ENCODE measurements at regions not wholly inside any gene's neighbourhood (a gene's known extent, or its start where the extent isn't known, plus 50 kb on each side); places are given as distances from the start of the nearest gene placed in this dataset.

GRCh38 chr1:184859381-184860105 is 104.9 kb upstream of the EDEM3 start:
- no peak for DNase-seq (ENCODE audit: low read depth)
- Histone ChIP-seq H3K27me3 (ENCODE audit: insufficient read depth, low read length) (no peaks in the 10 kb centered on the region), H3K9me3 (ENCODE audit: insufficient read depth, low read depth, low read length) (no peaks in the 10 kb centered on the region), H2AFZ (ENCODE audit: low read depth, low read length) (no peak overlapping the region), H3K27ac (ENCODE audit: low read depth, low read length) (no peak overlapping the region), H3K4me2 (ENCODE audit: low read length) (no peak overlapping the region), H3K79me2 (ENCODE audit: insufficient read depth, low read length) (no peaks in the 10 kb centered on the region), H3K4me3 (ENCODE audit: insufficient read depth, low read depth, low read length) (no peak overlapping the region), H3K9ac (ENCODE audit: low read length) (no peak overlapping the region), H3K36me3 (ENCODE audit: insufficient read depth, low read length) (no peaks in the 10 kb centered on the region), H3K4me1 (ENCODE audit: insufficient read depth, low read length) (peaks cover 4% of the 10 kb centered on the region), H4K20me1 (ENCODE audit: insufficient read depth, low read length) (no peaks in the 10 kb centered on the region)
- Mint-ChIP-seq H3K27me3 (ENCODE audit: low read depth, unreplicated experiment) (peaks cover 3% of the 10 kb centered on the region), H3K4me1 (ENCODE audit: low read depth, unreplicated experiment) (peaks cover 4% of the 10 kb centered on the region), H3K27ac (ENCODE audit: unreplicated experiment) (no peak overlapping the region), H3K4me3 (ENCODE audit: unreplicated experiment) (no peak overlapping the region), H3K9me3 (ENCODE audit: unreplicated experiment) (no peaks in the 10 kb centered on the region), H3K36me3 (ENCODE audit: low read depth, unreplicated experiment) (no peaks in the 10 kb centered on the region)
- no peak for FAIRE-seq
- no peak for TF ChIP-seq EZH2 (IDR thresholded peaks at IDR 0.05; ENCODE audit: insufficient read depth, low read length)
- no peak for TF ChIP-seq CTCF (IDR thresholded peaks at IDR 0.05; ENCODE audit: insufficient read depth, low read depth, low read length)

- H3K4me2 ChIP-seq (ENCODE audit: low read length), result no peak overlapping the region
- no peak overlapping the region for H3K4me3 Mint-ChIP-seq (ENCODE audit: unreplicated experiment)
- no peak overlapping the region for H3K27ac Mint-ChIP-seq (ENCODE audit: unreplicated experiment)
- peaks cover 9% of the 10 kb centered on the region for H3K4me1 ChIP-seq (ENCODE audit: insufficient read depth, low read length)
- DNase-seq (ENCODE audit: low read depth) (no peak), FAIRE-seq (no peak)
- H3K36me3 Mint-ChIP-seq (ENCODE audit: low read depth, unreplicated experiment), result no peaks in the 10 kb centered on the region
- no peaks in the 10 kb centered on the region for H3K27me3 ChIP-seq (ENCODE audit: insufficient read depth, low read length)
- H3K9me3 ChIP-seq (ENCODE audit: insufficient read depth, low read depth, low read length), result no peaks in the 10 kb centered on the region
- no peaks in the 10 kb centered on the region for H3K9me3 Mint-ChIP-seq (ENCODE audit: unreplicated experiment)
- no peak overlapping the region for H3K9ac ChIP-seq (ENCODE audit: low read length)
- no peaks in the 10 kb centered on the region for H3K36me3 ChIP-seq (ENCODE audit: insufficient read depth, low read length)
- no peak for TF ChIP-seq CTCF (IDR thresholded peaks at IDR 0.05; ENCODE audit: insufficient read depth, low read depth, low read length)
- no peak for TF ChIP-seq EZH2 (IDR thresholded peaks at IDR 0.05; ENCODE audit: insufficient read depth, low read length)
- H3K79me2 ChIP-seq (ENCODE audit: insufficient read depth, low read length), result no peaks in the 10 kb centered on the region
- H3K4me3 ChIP-seq (ENCODE audit: insufficient read depth, low read depth, low read length), result no peak overlapping the region
- H3K27me3 Mint-ChIP-seq (ENCODE audit: low read depth, unreplicated experiment), result peaks cover 3% of the 10 kb centered on the region
- peaks cover 9% of the 10 kb centered on the region for H3K4me1 Mint-ChIP-seq (ENCODE audit: low read depth, unreplicated experiment)
- no peaks in the 10 kb centered on the region for H4K20me1 ChIP-seq (ENCODE audit: insufficient read depth, low read length)
- no peak overlapping the region for H2AFZ ChIP-seq (ENCODE audit: low read depth, low read length)
- H3K27ac ChIP-seq (ENCODE audit: low read depth, low read length), result no peak overlapping the region
These were observed 103.6 kb upstream of the EDEM3 start for GRCh38 chr1:184858288-184858687.

- Histone ChIP-seq H2AFZ (ENCODE audit: low read depth, low read length) (no peak overlapping the region), H3K9ac (ENCODE audit: low read length) (no peak overlapping the region), H3K4me3 (ENCODE audit: insufficient read depth, low read depth, low read length) (no peak overlapping the region), H3K4me1 (ENCODE audit: insufficient read depth, low read length) (peaks cover 9% of the 10 kb centered on the region), H3K9me3 (ENCODE audit: insufficient read depth, low read depth, low read length) (no peaks in the 10 kb centered on the region), H3K79me2 (ENCODE audit: insufficient read depth, low read length) (no peaks in the 10 kb centered on the region), H4K20me1 (ENCODE audit: insufficient read depth, low read length) (no peaks in the 10 kb centered on the region), H3K27ac (ENCODE audit: low read depth, low read length) (no peak overlapping the region), H3K27me3 (ENCODE audit: insufficient read depth, low read length) (no peaks in the 10 kb centered on the region), H3K4me2 (ENCODE audit: low read length) (peak overlapping the region; percentile 43), H3K36me3 (ENCODE audit: insufficient read depth, low read length) (no peaks in the 10 kb centered on the region)
- peaks cover 9% of the 10 kb centered on the region for H3K4me1 Mint-ChIP-seq (ENCODE audit: low read depth, unreplicated experiment)
- TF ChIP-seq EZH2 (IDR thresholded peaks at IDR 0.05; ENCODE audit: insufficient read depth, low read length) (no peak), CTCF (IDR thresholded peaks at IDR 0.05; ENCODE audit: insufficient read depth, low read depth, low read length) (no peak)
- no peaks in the 10 kb centered on the region for H3K27me3 Mint-ChIP-seq (ENCODE audit: low read depth, unreplicated experiment)
- FAIRE-seq (peak; percentile 26), DNase-seq (ENCODE audit: low read depth) (peak; percentile 58)
- H3K9me3 Mint-ChIP-seq (ENCODE audit: unreplicated experiment), result no peaks in the 10 kb centered on the region
- no peak overlapping the region for H3K4me3 Mint-ChIP-seq (ENCODE audit: unreplicated experiment)
- H3K27ac Mint-ChIP-seq (ENCODE audit: unreplicated experiment), result peak overlapping the region; percentile 51
- H3K36me3 Mint-ChIP-seq (ENCODE audit: low read depth, unreplicated experiment), result no peaks in the 10 kb centered on the region
These were observed 100.0 kb upstream of the EDEM3 start for GRCh38 chr1:184854496-184855140.

Measured in astrocyte (in vitro differentiated cells and primary cell).